BJ (cell line): ENCODE measurements at regions not wholly inside any gene's neighbourhood (a gene's known extent, or its start where the extent isn't known, plus 50 kb on each side); places are given as distances from the start of the nearest gene placed in this dataset.
A peak's percentile ranks its signal among the peaks of the same experiment; 100 is the strongest.

Experiments used
- CTCF ChIA-PET: fragments of 350-600 bp; formaldehyde crosslinking; extraction: SDS; loops from one replicate; lab custom pipeline; 2021; ENCODE audit warnings: antibody characterized with exemption, inconsistent platforms; lab: Yijun Ruan, JAX
- POLR2A ChIA-PET: fragments of 300-600 bp; sonication (Branson Sonifier 250); formaldehyde crosslinking; extraction: SDS; loops from one replicate; lab custom pipeline; 2021; ENCODE audit warnings: antibody characterized with exemption; lab: Charles Lee
- DNase-seq: peaks from one replicate; pipeline ENCODE4 v3.0.0-alpha.2; 2011; ENCODE audit warnings: low read depth
- H3K27me3 ChIP-seq: 2 replicates; pipeline ENCODE4 v1.6.0; 2011; ENCODE audit warnings: low read length; ENCODE audit not compliant: control insufficient read depth, insufficient read depth
- H3K36me3 ChIP-seq: 2 replicates; pipeline ENCODE4 v1.5.1; 2011; ENCODE audit warnings: low read length; ENCODE audit not compliant: control insufficient read depth, insufficient read depth
- H3K4me3 ChIP-seq: 2 replicates; pipeline ENCODE4 v1.5.1; 2011; ENCODE audit warnings: low read depth, mild to moderate bottlenecking, control low read depth, low read length
- TF ChIP-seq, protein P1 (sequence below): IDR thresholded peaks from 2 replicates; pipeline ENCODE4 v1.5.1; 2011; ENCODE audit warnings: low read depth, mild to moderate bottlenecking, control low read depth, inconsistent platforms, low read length, moderate library complexity; ENCODE audit not compliant: insufficient read depth

DNA sequence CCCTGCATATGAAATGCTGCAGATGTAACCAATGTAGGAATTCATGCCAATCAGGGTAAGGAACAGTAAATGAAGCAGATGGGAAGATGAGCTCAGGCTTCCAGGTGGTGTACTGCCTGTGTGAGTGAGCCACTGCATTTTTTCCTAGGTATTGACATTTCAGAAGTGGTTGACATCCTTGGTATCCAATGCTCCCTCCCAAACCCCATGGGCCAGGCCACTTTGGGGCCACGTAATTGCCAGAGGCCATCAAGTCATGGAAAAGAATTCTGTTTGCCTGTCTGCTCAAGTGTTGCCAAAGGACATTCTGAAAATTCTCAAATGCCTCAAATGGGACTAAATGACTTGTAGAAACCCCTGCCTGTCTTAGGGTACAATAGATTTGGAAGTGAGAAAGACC lies 384.6 kb downstream of the GATA3 start:
- Histone ChIP-seq H3K27me3 (no peaks in the 10 kb centered on the region), H3K36me3 (no peaks in the 10 kb centered on the region), H3K4me3 (no peak overlapping the region)
- TF ChIP-seq, protein P1, sequence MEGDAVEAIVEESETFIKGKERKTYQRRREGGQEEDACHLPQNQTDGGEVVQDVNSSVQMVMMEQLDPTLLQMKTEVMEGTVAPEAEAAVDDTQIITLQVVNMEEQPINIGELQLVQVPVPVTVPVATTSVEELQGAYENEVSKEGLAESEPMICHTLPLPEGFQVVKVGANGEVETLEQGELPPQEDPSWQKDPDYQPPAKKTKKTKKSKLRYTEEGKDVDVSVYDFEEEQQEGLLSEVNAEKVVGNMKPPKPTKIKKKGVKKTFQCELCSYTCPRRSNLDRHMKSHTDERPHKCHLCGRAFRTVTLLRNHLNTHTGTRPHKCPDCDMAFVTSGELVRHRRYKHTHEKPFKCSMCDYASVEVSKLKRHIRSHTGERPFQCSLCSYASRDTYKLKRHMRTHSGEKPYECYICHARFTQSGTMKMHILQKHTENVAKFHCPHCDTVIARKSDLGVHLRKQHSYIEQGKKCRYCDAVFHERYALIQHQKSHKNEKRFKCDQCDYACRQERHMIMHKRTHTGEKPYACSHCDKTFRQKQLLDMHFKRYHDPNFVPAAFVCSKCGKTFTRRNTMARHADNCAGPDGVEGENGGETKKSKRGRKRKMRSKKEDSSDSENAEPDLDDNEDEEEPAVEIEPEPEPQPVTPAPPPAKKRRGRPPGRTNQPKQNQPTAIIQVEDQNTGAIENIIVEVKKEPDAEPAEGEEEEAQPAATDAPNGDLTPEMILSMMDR: no peak
- ChIA-PET CTCF (no interaction called here), POLR2A (no interaction called here)
- no peak for DNase-seq

DNA sequence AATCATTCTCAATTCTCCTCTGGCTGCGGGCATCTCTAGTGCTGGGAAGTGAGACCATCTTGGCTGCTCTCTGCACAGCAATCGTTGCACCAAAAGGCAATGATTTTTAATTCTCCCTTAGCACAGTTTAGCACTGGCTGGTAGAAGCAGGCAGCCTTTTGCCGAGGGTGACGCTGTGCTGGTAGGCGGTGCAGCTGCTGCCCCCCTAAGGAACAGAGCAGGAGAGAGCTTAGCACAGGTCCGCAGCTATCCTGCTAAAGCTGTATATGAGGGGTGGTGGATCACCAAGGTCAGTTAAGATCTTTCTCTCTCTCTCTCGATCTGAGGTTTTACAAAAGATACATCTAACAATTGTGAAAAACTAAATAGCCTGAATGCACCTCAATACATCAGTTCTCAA lies 390.1 kb downstream of the GATA3 start:
- H3K4me3 ChIP-seq: no peak overlapping the region
- TF ChIP-seq, protein P1: peak; percentile 11; the same call in 1 of the 2 replicates
- POLR2A ChIA-PET: interaction anchor here (0.6 kb wide), 1 partner anchor 98 kb away, joined by 7 read pairs; no protein-coding TSS in a partner anchor
- H3K27me3 ChIP-seq: no peaks in the 10 kb centered on the region
- H3K36me3 ChIP-seq: no peaks in the 10 kb centered on the region
- CTCF ChIA-PET: no interaction called here
- no peak for DNase-seq

DNA sequence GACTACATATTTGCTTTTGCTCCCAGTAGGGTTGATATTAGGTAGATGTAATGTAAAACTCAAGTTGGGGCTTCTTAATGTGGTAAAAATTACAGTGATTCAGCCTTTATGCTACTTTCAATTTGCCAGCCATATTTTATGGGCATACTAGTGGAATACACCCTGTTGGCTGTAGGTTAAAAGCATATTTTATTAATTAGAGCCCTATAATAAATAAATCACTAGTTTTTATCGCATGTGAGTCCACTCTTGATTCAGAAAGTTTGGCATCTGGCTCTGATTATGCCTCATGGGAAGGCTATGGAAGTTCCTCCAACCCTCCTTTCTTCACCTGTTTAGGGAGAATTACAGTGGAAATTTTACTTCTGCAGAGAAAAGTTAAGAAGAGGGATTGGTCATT lies 390.9 kb downstream of the GATA3 start:
- Histone ChIP-seq H3K4me3 (no peak overlapping the region), H3K36me3 (no peaks in the 10 kb centered on the region), H3K27me3 (no peaks in the 10 kb centered on the region)
- POLR2A ChIA-PET: no interaction called here
- TF ChIP-seq, protein P1: no peak
- CTCF ChIA-PET: interaction anchor here (0.6 kb wide), 1 partner anchor 411 kb away, joined by 3 read pairs; no protein-coding TSS in a partner anchor
- DNase-seq: peak; percentile 6

DNA sequence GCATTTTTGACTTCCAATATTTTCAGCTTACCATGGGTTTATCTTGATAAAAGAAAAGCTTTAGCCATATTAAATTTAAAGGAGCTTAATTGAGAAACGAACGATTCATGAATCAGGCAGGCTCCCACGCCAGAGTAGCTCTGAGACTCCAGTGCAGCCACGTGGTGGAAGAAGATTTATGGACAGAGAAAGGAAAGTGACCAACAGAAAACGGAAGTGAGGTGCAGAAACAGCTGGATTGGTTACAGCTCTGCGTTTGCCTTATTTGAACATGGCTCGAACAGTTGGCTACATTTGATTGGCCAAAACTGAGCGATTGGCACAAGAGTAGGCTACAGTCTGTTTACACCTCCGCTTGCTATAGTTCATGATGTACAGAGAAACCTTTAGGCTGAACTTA lies 395.4 kb downstream of the GATA3 start:
- ChIA-PET CTCF (no interaction called here), POLR2A (no interaction called here)
- no peak for DNase-seq
- no peaks in the 10 kb centered on the region for H3K36me3 ChIP-seq
- no peak overlapping the region for H3K4me3 ChIP-seq
- no peaks in the 10 kb centered on the region for H3K27me3 ChIP-seq
- TF ChIP-seq, protein P1: no peak

DNA sequence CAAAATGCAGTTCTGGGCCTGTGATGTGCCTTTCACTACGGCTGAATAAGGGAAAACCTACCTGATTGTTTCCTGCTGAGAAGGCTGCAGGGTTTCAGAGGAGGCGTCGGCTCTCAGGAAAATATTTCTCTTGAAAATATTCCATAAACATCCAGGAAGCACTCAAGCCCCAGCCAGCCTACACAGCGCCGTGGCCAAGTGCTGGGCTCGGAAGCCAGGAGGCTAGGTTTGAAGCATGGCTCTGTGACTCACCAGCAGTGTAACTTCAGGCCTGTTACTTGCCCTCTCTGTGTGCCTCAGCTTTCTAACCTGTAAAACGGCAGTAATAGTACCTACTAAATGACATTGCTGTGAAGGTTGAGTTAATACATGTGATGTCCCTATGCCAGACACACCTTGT lies 399.1 kb downstream of the GATA3 start:
- Histone ChIP-seq H3K4me3 (no peak overlapping the region), H3K36me3 (no peaks in the 10 kb centered on the region), H3K27me3 (no peaks in the 10 kb centered on the region)
- TF ChIP-seq, protein P1: no peak
- ChIA-PET POLR2A (no interaction called here), CTCF (no interaction called here)
- DNase-seq: no peak
